HG03066 (cell line): ENCODE measurements at regions not wholly inside any gene's neighbourhood (a gene's known extent, or its start where the extent isn't known, plus 50 kb on each side); places are given as distances from the start of the nearest gene placed in this dataset.

Source experiments
- ATAC-seq: cut with Tn5 transposase; IDR thresholded peaks from one replicate; pipeline ENCODE4 v1.9.1; 2021; ENCODE audit warnings: low read depth; ENCODE audit not compliant: unreplicated experiment

DNA sequence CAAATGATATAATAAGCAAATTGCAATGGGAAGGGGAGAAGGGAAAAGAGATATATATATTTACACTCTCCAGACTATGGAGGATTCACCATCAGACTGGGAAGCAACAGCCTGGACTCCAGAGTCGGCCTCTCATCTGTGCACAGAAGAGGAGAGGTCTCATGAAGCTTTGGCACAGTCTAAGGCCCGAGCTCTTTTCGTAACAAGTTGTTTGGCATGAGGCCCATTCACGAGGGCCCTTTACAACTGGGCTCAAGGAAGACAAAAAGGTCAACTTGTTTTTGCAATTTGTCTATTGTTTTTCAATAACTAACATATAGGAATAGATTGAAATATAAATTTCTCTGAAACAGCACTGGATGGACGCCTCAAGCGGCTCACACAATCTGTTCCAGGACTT is 66.7 kb upstream of the AJAP1 start:
- ATAC-seq = no peak

GRCh38 chr1:4590756-4591155 is 63.7 kb upstream of the AJAP1 start:
- ATAC-seq = no peak

DNA sequence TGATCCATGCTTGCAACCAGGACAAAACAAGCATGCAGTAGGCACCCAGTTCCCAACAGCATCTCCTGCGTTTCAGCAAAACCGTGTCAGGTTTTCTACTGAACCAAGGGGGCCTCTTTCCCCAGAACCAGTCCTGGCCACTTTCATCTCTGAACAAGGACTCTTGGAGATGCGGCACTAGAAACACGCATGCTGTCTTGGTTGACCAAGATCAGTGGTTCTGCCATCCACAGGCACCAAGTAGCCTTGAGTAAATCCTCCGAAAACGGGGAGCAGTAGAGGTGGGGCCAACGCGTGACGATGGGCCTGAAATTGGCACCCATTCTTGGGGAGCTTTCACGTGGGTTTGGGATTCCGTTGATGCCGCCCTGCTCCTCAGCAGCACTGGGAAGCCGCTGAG is 62.5 kb upstream of the AJAP1 start:
- no peak for ATAC-seq

- no peak for ATAC-seq
Observed at GRCh38 chr1:4593106-4593505, 61.3 kb upstream of the AJAP1 start.

GRCh38 chr1:4594286-4594991 is 60.0 kb upstream of the AJAP1 start:
- ATAC-seq = no peak

DNA sequence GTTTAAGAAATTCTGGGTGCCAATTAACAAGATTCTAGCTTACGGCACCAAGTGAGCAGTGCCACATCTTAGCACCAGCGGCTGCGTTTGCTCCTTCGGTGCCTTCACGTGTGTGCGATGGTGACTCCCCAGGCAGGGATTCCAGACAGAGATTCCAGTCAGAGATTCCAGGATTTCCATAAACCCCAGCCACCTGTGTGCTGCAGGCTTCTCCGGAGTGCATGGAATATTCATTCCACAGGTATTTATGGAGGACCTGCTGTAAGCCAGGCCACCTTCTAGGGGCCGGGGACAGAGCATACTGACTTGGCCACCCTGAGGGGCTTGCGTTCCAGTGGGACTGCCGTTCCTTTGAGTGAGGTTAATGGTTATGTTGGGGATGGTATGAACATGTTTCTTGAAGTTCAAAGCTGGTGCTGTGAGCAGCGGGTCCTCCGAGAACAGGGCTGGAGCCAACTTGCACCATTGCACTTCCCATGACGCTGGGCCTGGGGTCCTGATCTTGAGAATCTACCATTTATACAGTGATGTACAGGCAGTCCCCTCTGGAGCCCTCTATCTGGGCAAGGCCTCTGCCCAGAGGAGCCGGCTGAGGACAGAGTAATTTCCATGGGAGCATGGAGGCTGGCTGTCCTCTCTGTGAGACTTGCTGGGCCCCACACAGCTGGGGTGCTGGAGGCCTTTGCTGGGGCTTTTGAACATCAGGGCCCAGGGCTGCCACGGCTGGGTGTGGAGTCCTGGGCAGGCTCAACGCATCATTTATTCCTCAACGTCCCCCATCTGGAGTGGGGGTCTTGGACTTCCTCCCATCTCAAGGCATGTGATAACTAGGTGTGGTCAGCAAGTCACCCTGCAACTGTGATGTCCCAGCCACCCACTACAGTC is 58.8 kb upstream of the AJAP1 start:
- no peak for ATAC-seq

GRCh38 chr1:4596486-4596885 is 57.9 kb upstream of the AJAP1 start:
- ATAC-seq = no peak

- no peak for ATAC-seq
Observed at GRCh38 chr1:4597020-4597419, 57.4 kb upstream of the AJAP1 start.

DNA sequence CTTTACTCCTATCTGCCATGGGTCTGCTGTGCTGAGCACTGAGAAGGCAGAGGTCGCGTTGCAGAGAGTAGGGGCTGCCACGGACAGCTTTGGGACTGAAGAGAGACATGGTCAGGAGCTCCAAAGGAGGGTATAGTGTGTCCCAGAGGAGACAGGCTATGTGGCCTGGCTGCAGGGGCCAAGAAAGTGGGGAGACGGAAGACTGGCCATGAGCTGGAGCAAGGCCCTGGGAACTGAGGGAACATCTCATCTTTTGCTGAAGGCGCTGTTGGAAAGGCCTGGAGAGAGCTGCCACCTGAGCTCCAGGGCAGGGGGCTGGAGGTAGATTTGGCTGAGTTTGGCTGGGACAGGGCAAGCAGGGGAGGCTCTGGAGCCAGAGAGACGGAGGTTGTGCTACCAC is 55.8 kb upstream of the AJAP1 start:
- ATAC-seq = no peak

DNA sequence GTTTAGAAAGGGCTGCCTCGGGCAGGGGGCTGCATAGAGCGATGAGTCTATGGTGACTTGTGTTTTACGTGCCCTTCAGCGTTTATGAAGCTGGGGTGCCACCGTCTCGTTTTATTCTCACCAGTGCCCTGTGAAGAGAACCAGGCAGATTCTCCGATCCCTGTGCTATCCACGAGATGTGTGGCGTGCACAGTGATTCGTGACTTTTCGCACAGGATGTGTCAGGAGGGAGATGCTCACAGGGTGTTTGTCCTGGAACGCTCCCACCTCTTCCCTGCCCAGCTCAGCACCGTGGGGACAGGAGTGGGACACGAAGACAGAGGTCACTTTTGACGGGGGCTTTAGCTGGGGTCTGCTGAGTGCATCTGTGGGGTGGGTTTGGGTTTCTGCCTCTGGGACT is 54.9 kb upstream of the AJAP1 start:
- no peak for ATAC-seq

- no peak for ATAC-seq
Observed at GRCh38 chr1:4599951-4600481, 54.4 kb upstream of the AJAP1 start.

DNA sequence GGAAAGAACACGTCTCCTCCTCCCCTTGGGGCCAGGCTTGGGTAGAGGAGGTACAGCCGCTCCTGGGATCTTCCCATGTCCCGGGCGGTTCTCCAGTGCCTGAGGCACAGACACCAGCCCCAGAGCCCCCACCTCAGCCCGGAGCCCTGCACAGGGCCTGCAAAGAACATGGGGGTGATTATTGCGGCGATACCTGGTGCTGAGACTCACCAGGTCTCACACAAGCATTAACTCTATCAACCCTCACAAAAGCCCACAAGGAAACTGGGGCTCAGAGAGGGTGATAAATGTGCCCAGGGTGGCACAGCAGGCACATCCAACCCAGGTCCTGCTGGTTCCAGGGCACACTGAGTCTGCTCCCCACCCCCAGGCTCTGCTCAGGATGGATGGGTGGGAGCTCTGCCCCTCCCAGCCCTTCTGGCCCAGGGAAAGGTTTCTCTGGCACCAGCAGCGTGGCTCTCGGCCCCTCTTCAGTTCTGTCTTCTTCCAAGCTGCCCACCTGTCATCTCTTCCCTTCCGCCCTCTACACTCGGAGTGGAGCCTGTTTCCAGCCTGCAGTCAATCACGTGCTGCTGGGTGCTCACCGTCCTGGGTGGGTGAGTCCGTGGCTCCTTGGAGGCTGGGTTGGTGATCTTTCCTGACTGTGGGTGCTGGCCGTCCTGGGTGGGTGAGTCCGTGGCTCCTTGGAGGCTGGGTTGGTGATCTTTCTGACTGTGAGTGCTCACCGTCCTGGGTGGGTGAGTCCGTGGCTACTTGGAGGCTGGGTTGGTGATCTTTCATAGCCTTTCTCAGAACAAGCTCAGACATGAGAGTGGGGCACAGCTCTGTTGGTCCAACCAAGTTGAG is 53.6 kb upstream of the AJAP1 start:
- no peak for ATAC-seq

DNA sequence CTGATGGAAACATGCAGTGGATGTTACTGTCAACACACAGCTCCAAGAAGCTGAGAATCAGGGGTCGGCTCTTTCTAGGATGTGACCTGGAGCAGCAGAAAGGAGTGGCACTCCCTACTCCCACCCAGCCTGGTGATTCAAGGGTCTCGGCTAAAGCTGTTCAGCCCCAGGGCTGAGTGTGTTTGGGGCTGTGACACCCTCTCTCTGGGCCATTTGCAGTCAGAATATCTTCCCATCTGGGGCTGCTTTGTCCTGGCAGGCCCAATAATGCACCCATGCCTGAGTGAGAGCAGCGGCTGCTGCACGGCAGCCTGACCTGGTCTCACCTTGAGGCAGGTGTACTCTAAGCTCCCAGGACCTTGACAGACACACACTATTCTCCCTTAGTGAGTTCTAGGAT is 52.5 kb upstream of the AJAP1 start:
- no peak for ATAC-seq

GRCh38 chr1:4602462-4603294 is 51.7 kb upstream of the AJAP1 start:
- ATAC-seq = no peak

DNA sequence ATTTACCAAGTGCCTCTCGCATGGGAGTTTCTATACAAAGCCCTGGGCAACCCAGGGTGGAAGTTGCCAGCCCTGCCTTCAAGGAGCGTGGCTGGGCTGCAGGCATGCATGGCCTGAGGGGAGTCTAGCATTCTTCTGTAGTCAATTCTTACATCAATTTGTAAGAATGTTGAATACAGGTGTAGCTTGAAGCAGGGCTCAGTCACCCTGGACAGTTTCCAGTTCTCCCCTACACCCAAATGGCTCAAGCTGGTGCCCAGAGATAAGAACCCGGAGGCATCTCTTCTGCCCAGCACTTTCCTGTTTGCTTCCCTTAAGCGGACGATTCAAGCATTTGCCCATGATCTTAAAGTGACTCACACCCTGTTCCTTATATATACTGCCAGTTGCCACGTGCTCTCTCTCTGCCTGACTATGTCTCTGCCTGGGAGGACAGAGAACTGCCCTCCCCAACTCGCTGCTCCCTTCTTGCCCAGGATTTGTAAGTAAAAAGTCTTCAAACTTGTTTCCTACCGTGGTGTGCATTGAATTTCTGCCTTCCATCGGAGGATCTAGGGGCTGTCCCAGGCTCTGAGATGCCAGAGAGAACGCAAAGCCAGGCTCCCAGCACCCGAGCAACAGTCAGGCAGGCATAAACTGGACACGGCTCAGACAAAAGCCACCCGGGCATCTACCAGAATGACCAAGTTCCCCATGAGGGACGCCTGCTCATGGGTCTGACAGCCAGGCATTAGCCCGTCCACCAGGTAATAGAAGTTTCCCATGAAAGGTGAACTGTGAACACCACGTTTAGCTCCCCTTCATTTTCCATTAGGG is 50.9 kb upstream of the AJAP1 start:
- no peak for ATAC-seq
